K562 (cell line): ENCODE measurements at regions not wholly inside any gene's neighbourhood (a gene's known extent, or its start where the extent isn't known, plus 50 kb on each side); places are given as distances from the start of the nearest gene placed in this dataset.

ENCODE experiments used
- ATAC-seq: fragments of 200-7000 bp; cut with Tn5 transposase; 3 replicates; pipeline ENCODE4 v1.9.1; 2020; ENCODE audit warnings: moderate library complexity
- BruUV-seq: library from RNA; stranded (reverse); fragments of 400-500 nt; replicated peaks from 2 replicates; lab custom pipeline; 2021; lab: Mats Ljungman, UMichigan
- CTCF ChIA-PET: fragments of 300-600 bp; formaldehyde crosslinking; extraction: SDS; loops from one replicate; lab custom pipeline; 2021; ENCODE audit warnings: low intra/inter-chr PET ratio; lab: Yijun Ruan, JAX
- POLR2A ChIA-PET: fragments of 300-600, 350-650 bp; sonication (Branson Sonifier 250); formaldehyde crosslinking; extraction: SDS; loops from one replicate; lab custom pipeline; 2021; ENCODE audit warnings: antibody characterized with exemption, inconsistent platforms; lab: Yijun Ruan, JAX
- DNase-seq, 4 experiments: peaks; one replicate each; pipeline versions ENCODE4 v3.0.0 to v3.0.0-alpha.2; 2011 to 2018; ENCODE audit warnings: low spot score in 3 of 4, mixed read lengths in 3 of 4; ENCODE audit errors: extremely low read depth in 1 of 4
- FAIRE-seq: peaks from 2 replicates; lab custom pipeline; 2011; peaks lifted over from hg19 to GRCh38; lab: Jason Lieb, UNC
- H2AFZ ChIP-seq: 2 replicates; pipeline ENCODE4 v1.6.0; 2011; ENCODE audit warnings: low read depth, low read length, control low read depth, inconsistent platforms
- H3K27ac ChIP-seq: fragments of 200-600 bp; 3 replicates; pipeline ENCODE4 v1.8.0; 2011; ENCODE audit warnings: low read depth, mild to moderate bottlenecking, control low read depth, inconsistent platforms, low read length, moderate library complexity, mixed read lengths; ENCODE audit errors: extremely low read depth
- H3K27me3 ChIP-seq, 2 experiments: fragments of 300-600 bp in 1 of 2; 2 replicates in 1 of 2; 3 replicates in 1 of 2; pipeline versions ENCODE4 v1.6.0 to v1.8.0; 2011; ENCODE audit warnings: inconsistent platforms in 2 of 2, low read length in 2 of 2, mild to moderate bottlenecking in 1 of 2, mixed read lengths in 1 of 2, moderate library complexity in 1 of 2; ENCODE audit not compliant: control insufficient read depth in 2 of 2, insufficient read depth in 2 of 2
- H3K36me3 ChIP-seq: fragments of 300-600 bp; 3 replicates; pipeline ENCODE4 v1.8.0; 2011; ENCODE audit warnings: mild to moderate bottlenecking, low read length, inconsistent platforms; ENCODE audit not compliant: control insufficient read depth, insufficient read depth
- H3K4me1 ChIP-seq, 2 experiments: fragments of 200-600 bp in 1 of 2; replicated peaks in 1 of 2; 2 replicates in 1 of 2; 3 replicates in 1 of 2; pipeline versions ENCODE4 v1.5.1 to v1.8.0; 2011; ENCODE audit warnings: inconsistent platforms in 2 of 2, low read length in 2 of 2, mild to moderate bottlenecking in 1 of 2, mixed read lengths in 1 of 2, moderate library complexity in 1 of 2; ENCODE audit not compliant: control insufficient read depth in 2 of 2, insufficient read depth in 2 of 2
- H3K4me2 ChIP-seq: 2 replicates; pipeline ENCODE4 v1.6.1; 2011; ENCODE audit warnings: low read length, control low read depth, inconsistent platforms, mixed read lengths; ENCODE audit not compliant: insufficient read depth
- H3K4me3 ChIP-seq: fragments of 200-600 bp; sonication (generic), shearing (Covaris generic); 2 replicates; pipeline ENCODE4 v1.5.1; 2016; ENCODE audit warnings: control low read depth, inconsistent platforms
- H3K79me2 ChIP-seq: fragments of 200-600 bp; 3 replicates; pipeline ENCODE4 v1.8.0; 2011; ENCODE audit warnings: low read length, inconsistent platforms; ENCODE audit not compliant: control insufficient read depth, insufficient read depth
- H3K9ac ChIP-seq, 2 experiments: 2 replicates each; pipeline versions ENCODE4 v1.6.0 to v1.6.1; 2011; ENCODE audit warnings: low read depth in 2 of 2, low read length in 2 of 2, control low read depth in 1 of 2, inconsistent platforms in 1 of 2, mild to moderate bottlenecking in 1 of 2, mixed read lengths in 1 of 2; ENCODE audit not compliant: insufficient read depth in 1 of 2
- H3K9me1 ChIP-seq: one replicate; pipeline ENCODE4 v1.6.0; 2011; ENCODE audit warnings: inconsistent platforms, mild to moderate bottlenecking, low read length, moderate library complexity; ENCODE audit not compliant: control insufficient read depth, insufficient read depth
- H3K9me3 ChIP-seq: replicated peaks from 2 replicates; pipeline ENCODE4 v1.5.1; 2011; ENCODE audit warnings: low read depth, low read length, inconsistent platforms; ENCODE audit not compliant: control insufficient read depth, insufficient read depth
- H4K20me1 ChIP-seq: replicated peaks from 2 replicates; pipeline ENCODE4 v1.6.1; 2011; ENCODE audit warnings: low read length, inconsistent platforms, mixed read lengths; ENCODE audit not compliant: control insufficient read depth, insufficient read depth
- ARHGAP35 ChIP-seq: fragments of 450-650 bp; IDR thresholded peaks from 2 replicates; pipeline ENCODE4 v1.6.1; 2018; ENCODE audit not compliant: partially characterized antibody
- LCOR ChIP-seq: sonication (generic); formaldehyde crosslinking; IDR thresholded peaks from 2 replicates; pipeline ENCODE4 v1.8.0; 2022; ENCODE audit warnings: mild to moderate bottlenecking, missing genetic modification reagents
- MTF1 ChIP-seq: fragments of 250-450 bp; sonication (Bioruptor Pico); IDR thresholded peaks from 2 replicates; pipeline ENCODE4 v1.9.0; 2021; ENCODE audit warnings: moderate library complexity, mild to moderate bottlenecking, inconsistent platforms, borderline replicate concordance
- NBN ChIP-seq: fragments of 450-650 bp; IDR thresholded peaks from 2 replicates; pipeline ENCODE4 v1.6.1; 2016; ENCODE audit warnings: low read depth, mild to moderate bottlenecking
- RCOR1 ChIP-seq, 2 experiments: IDR thresholded peaks; 2 replicates each; pipeline ENCODE4 v1.6.1; 2012; ENCODE audit warnings: low read depth in 2 of 2, low read length in 2 of 2, borderline replicate concordance in 1 of 2, improper control_type of control experiment in 1 of 2
- SREBF2 ChIP-seq: sonication (generic); formaldehyde crosslinking; IDR thresholded peaks from 2 replicates; pipeline ENCODE4 v1.4.0; 2020; ENCODE audit warnings: mild to moderate bottlenecking, missing genetic modification reagents
- TAF7 ChIP-seq: fragments of 450-650 bp; IDR thresholded peaks from 2 replicates; pipeline ENCODE4 v1.6.1; 2016; ENCODE audit warnings: missing genetic modification characterization, missing compliant biosample characterization
- ZNF174 ChIP-seq: fragments of 250-450 bp; sonication (Bioruptor Pico); IDR thresholded peaks from 2 replicates; pipeline ENCODE4 v1.4.0; 2020; ENCODE audit warnings: mild to moderate bottlenecking
- WGBS: fragments of 100-300 bp; shearing (Covaris generic); methylation state at CpG from one replicate; pipeline ENCODE4 v1.1.6; 2016; ENCODE audit warnings: low coverage, mixed read lengths; ENCODE audit not compliant: insufficient coverage; ENCODE audit errors: missing lambda C conversion rate; 5-methylcytosine and 5-hydroxymethylcytosine counted together
- in situ Hi-C: fragments of 300-500 bp; cut with MboI; formaldehyde crosslinking; loops from 4 replicates; pipeline ENCODE4 v1.15.0; 2018; ENCODE audit warnings: inconsistent platforms, mixed read lengths
- intact Hi-C: fragments of 100-400 bp; cut with micrococcal nuclease; formaldehyde crosslinking; loops from 2 replicates; pipeline ENCODE4 v1.14.2; 2022

GRCh38 chr11:127461241-127462064, 460.9 kb upstream of the KIRREL3 start:
- H3K9me1 ChIP-seq, result no peaks in the 10 kb centered on the region
- H3K9me3 ChIP-seq, result no peaks in the 10 kb centered on the region
- POLR2A ChIA-PET, result interaction anchor here (0.7 kb wide), 1 partner anchor 18 kb away, joined by 3 read pairs; no protein-coding TSS in a partner anchor
- H3K4me1 ChIP-seq, result no peaks in the 10 kb centered on the region
- no peak overlapping the region for H3K4me3 ChIP-seq
- TF ChIP-seq LCOR (CRISPR knock-in tag) (no peak), MTF1 (CRISPR knock-in tag) (no peak), ZNF174 (CRISPR knock-in tag) (no peak), ARHGAP35 (no peak), RCOR1 (IDR thresholded peaks at IDR 0.05; ENCODE audit: borderline replicate concordance in 1 of 2, low read depth in 2 of 2, low read length in 2 of 2) (no peak), SREBF2 (CRISPR knock-in tag) (no peak), TAF7 (no peak), NBN (no peak)
- DNase-seq (no peak), ATAC-seq (no peak), FAIRE-seq (no peak)
- H3K27me3 ChIP-seq, result no peaks in the 10 kb centered on the region
- H3K4me2 ChIP-seq, result no peak overlapping the region
- H4K20me1 ChIP-seq, result no peaks in the 10 kb centered on the region
- 1% methylated on average over 6 of the region's 6 CpGs for WGBS
- intact Hi-C loops, result no loop called here
- no peak overlapping the region for H2AFZ ChIP-seq
- no peaks in the 10 kb centered on the region for H3K36me3 ChIP-seq
- CTCF ChIA-PET, result no interaction called here
- BruUV-seq, result no TSS peak
- in situ Hi-C loops, result no loop called here
- H3K9ac ChIP-seq, result no peak overlapping the region
- no peaks in the 10 kb centered on the region for H3K79me2 ChIP-seq
- H3K27ac ChIP-seq, result no peak overlapping the region
